GM12873 (cell line): ENCODE measurements at regions not wholly inside any gene's neighbourhood (a gene's known extent, or its start where the extent isn't known, plus 50 kb on each side); places are given as distances from the start of the nearest gene placed in this dataset.
A peak's percentile ranks its signal among the peaks of the same experiment; 100 is the strongest.

Experiments used
- TF ChIP-seq, protein P1 (sequence below): IDR thresholded peaks from 2 replicates; pipeline ENCODE4 v1.5.1; 2012; ENCODE audit warnings: low read depth, mild to moderate bottlenecking, moderate library complexity, low read length, control low read depth; ENCODE audit not compliant: insufficient read depth; ENCODE audit errors: missing control alignments

DNA sequence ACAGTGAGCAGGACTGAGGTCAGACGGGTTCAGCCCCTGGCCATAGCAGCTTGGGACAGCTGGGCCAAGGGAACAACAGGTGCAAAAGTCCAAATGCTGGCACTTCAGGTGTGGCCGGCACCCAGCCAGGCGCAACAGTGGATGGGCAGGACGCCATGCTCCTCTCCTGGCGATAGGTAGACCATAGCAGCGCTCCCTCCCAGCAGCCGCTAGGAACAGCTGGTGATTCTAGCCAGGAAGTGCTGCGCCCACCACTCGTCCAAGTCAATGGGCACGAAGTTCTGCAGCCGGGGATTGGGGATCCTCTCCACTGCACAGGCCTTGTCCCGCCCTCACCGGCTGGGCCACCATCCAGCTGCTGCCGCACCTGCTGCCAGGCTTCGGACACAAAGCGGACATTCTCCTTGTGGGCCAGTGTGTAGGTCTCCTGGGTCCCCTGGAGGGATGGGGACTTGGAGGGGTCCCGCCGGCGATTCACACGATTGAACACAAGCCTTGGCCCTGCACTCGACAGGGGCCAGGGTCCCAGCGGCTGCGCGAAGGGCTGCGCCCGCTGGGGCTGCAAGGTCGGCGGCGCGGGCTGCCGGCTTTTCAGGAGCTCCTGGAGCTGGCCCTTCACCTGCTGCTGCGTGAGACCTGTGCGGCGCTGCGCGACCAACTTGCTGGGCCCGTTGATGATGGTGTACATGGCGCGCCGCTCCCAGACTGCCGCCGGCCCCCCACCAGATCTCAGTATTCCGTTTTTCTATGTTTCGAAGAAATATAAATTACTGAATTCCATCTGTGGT lies 227.5 kb upstream of the STK26 start:
- TF ChIP-seq, protein P1, sequence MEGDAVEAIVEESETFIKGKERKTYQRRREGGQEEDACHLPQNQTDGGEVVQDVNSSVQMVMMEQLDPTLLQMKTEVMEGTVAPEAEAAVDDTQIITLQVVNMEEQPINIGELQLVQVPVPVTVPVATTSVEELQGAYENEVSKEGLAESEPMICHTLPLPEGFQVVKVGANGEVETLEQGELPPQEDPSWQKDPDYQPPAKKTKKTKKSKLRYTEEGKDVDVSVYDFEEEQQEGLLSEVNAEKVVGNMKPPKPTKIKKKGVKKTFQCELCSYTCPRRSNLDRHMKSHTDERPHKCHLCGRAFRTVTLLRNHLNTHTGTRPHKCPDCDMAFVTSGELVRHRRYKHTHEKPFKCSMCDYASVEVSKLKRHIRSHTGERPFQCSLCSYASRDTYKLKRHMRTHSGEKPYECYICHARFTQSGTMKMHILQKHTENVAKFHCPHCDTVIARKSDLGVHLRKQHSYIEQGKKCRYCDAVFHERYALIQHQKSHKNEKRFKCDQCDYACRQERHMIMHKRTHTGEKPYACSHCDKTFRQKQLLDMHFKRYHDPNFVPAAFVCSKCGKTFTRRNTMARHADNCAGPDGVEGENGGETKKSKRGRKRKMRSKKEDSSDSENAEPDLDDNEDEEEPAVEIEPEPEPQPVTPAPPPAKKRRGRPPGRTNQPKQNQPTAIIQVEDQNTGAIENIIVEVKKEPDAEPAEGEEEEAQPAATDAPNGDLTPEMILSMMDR: no peak

GRCh38 chrX:131801066-131801465 lies 222.0 kb upstream of the STK26 start:
- TF ChIP-seq, protein P1: no peak

- TF ChIP-seq, protein P1: no peak
These were observed 221.2 kb upstream of the STK26 start for GRCh38 chrX:131801911-131802310.

DNA sequence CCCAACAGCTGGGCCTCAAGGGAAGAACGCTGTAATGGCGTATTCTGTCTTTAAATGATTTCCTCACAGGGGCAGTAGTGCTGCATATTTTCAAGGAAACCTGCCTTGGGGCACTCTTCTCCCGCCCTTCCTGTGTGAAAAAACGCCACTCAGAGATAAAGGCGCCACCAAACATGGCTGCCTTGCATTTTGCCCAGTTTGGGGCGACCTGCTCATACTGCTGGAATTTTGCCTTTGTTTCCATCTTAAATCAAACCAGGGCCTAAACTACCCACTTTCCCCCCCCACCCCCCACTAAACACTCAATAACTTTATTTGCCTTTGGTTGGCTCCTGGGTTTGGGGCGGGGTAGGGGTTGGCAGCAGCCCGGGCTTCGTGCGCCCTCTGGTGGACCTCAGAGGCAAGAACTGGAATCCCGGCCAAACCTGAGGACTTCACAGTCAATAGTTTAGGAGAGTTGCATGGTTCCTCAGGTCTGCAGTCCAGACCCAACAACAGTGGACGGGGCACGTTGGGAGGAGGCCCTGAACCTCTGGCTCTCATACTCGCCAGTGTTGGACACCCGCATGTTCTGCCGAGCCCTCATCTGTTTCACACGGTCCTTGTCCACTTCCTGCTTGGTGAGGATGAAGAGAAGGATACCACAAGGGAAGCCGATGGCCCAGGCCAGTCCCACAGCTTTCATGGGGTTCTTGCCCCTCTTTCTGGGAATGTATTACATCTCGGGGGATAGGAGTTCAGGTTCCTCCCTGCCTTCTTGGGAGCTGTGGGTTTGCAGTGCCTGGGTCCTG lies 220.1 kb upstream of the STK26 start:
- TF ChIP-seq, protein P1: peak; percentile 80

- TF ChIP-seq, protein P1: peak; percentile 54
These were observed 210.0 kb upstream of the STK26 start for GRCh38 chrX:131812847-131813825.

GRCh38 chrX:131816551-131817136 lies 206.5 kb upstream of the STK26 start:
- TF ChIP-seq, protein P1: peak; percentile 57
